ENCODE measurements at regions not wholly inside any gene's neighbourhood (a gene's known extent, or its start where the extent isn't known, plus 50 kb on each side); places are given as distances from the start of the nearest gene placed in this dataset.

- H3K4me3 Mint-ChIP-seq (ENCODE audit: unreplicated experiment) = no peak overlapping the region
- no peak overlapping the region for H3K27ac Mint-ChIP-seq (ENCODE audit: unreplicated experiment)
- no peak for TF ChIP-seq CTCF (IDR thresholded peaks at IDR 0.05)
- H3K27me3 Mint-ChIP-seq (ENCODE audit: unreplicated experiment) = no peaks in the 10 kb centered on the region
- H3K9me3 Mint-ChIP-seq (ENCODE audit: unreplicated experiment) = no peaks in the 10 kb centered on the region
- no peaks in the 10 kb centered on the region for H3K36me3 Mint-ChIP-seq (ENCODE audit: unreplicated experiment)
- H3K4me1 Mint-ChIP-seq (ENCODE audit: unreplicated experiment) = peaks cover 15% of the 10 kb centered on the region
- DNase-seq (ENCODE audit: extremely low spot score, unreplicated experiment) = no peak
Measured at GRCh38 chr10:2972216-2972615, 95.1 kb upstream of the PFKP start.

GRCh38 chr10:2970190-2970823, 97.0 kb upstream of the PFKP start:
- H3K27ac Mint-ChIP-seq (ENCODE audit: unreplicated experiment) = no peak overlapping the region
- no peak for TF ChIP-seq CTCF (IDR thresholded peaks at IDR 0.05)
- H3K4me3 Mint-ChIP-seq (ENCODE audit: unreplicated experiment) = no peak overlapping the region
- no peaks in the 10 kb centered on the region for H3K9me3 Mint-ChIP-seq (ENCODE audit: unreplicated experiment)
- H3K4me1 Mint-ChIP-seq (ENCODE audit: unreplicated experiment) = peaks cover 15% of the 10 kb centered on the region
- H3K36me3 Mint-ChIP-seq (ENCODE audit: unreplicated experiment) = no peaks in the 10 kb centered on the region
- H3K27me3 Mint-ChIP-seq (ENCODE audit: unreplicated experiment) = peaks cover 12% of the 10 kb centered on the region
- no peak for DNase-seq (ENCODE audit: extremely low spot score, unreplicated experiment)

- peaks cover 4% of the 10 kb centered on the region for H3K9me3 Mint-ChIP-seq (ENCODE audit: unreplicated experiment)
- H3K36me3 Mint-ChIP-seq (ENCODE audit: unreplicated experiment) = no peaks in the 10 kb centered on the region
- no peak overlapping the region for H3K27ac Mint-ChIP-seq (ENCODE audit: unreplicated experiment)
- no peak for DNase-seq (ENCODE audit: extremely low spot score, unreplicated experiment)
- no peak overlapping the region for H3K4me3 Mint-ChIP-seq (ENCODE audit: unreplicated experiment)
- TF ChIP-seq CTCF (IDR thresholded peaks at IDR 0.05) = no peak
- peaks cover 15% of the 10 kb centered on the region for H3K4me1 Mint-ChIP-seq (ENCODE audit: unreplicated experiment)
- peaks cover 22% of the 10 kb centered on the region for H3K27me3 Mint-ChIP-seq (ENCODE audit: unreplicated experiment)
Measured at GRCh38 chr10:2968401-2969058, 98.8 kb upstream of the PFKP start.

GRCh38 chr10:2966134-2966533, 101.2 kb upstream of the PFKP start:
- Mint-ChIP-seq H3K27ac (ENCODE audit: unreplicated experiment) (no peak overlapping the region), H3K4me1 (ENCODE audit: unreplicated experiment) (no peaks in the 10 kb centered on the region), H3K4me3 (ENCODE audit: unreplicated experiment) (no peak overlapping the region), H3K27me3 (ENCODE audit: unreplicated experiment) (peaks cover 27% of the 10 kb centered on the region), H3K36me3 (ENCODE audit: unreplicated experiment) (no peaks in the 10 kb centered on the region), H3K9me3 (ENCODE audit: unreplicated experiment) (peaks cover 18% of the 10 kb centered on the region)
- DNase-seq (ENCODE audit: extremely low spot score, unreplicated experiment) = no peak
- no peak for TF ChIP-seq CTCF (IDR thresholded peaks at IDR 0.05)

- Mint-ChIP-seq H3K4me3 (ENCODE audit: unreplicated experiment) (no peak overlapping the region), H3K27me3 (ENCODE audit: unreplicated experiment) (peaks cover 34% of the 10 kb centered on the region), H3K36me3 (ENCODE audit: unreplicated experiment) (no peaks in the 10 kb centered on the region), H3K9me3 (ENCODE audit: unreplicated experiment) (peaks cover 19% of the 10 kb centered on the region), H3K4me1 (ENCODE audit: unreplicated experiment) (no peaks in the 10 kb centered on the region), H3K27ac (ENCODE audit: unreplicated experiment) (no peak overlapping the region)
- TF ChIP-seq CTCF (IDR thresholded peaks at IDR 0.05) = no peak
- DNase-seq (ENCODE audit: extremely low spot score, unreplicated experiment) = no peak
Measured at GRCh38 chr10:2964632-2965296, 102.6 kb upstream of the PFKP start.
